ENCODE measurements at regions not wholly inside any gene's neighbourhood (a gene's known extent, or its start where the extent isn't known, plus 50 kb on each side); places are given as distances from the start of the nearest gene placed in this dataset.
A peak's percentile ranks its signal among the peaks of the same experiment; 100 is the strongest.
"Not testable (repeated sequence)": the region's sequence is repeated elsewhere in the genome, so short reads cannot be mapped to it uniquely, and the experiment has no call there.

- ATAC-seq (ENCODE audit: poor library complexity): no peak
- no peak for DNase-seq
- intact Hi-C loops (cut with DNase I): no loop called here
Measured at GRCh38 chr11:128046213-128046612, 541.1 kb downstream of the ETS1 start.

DNA sequence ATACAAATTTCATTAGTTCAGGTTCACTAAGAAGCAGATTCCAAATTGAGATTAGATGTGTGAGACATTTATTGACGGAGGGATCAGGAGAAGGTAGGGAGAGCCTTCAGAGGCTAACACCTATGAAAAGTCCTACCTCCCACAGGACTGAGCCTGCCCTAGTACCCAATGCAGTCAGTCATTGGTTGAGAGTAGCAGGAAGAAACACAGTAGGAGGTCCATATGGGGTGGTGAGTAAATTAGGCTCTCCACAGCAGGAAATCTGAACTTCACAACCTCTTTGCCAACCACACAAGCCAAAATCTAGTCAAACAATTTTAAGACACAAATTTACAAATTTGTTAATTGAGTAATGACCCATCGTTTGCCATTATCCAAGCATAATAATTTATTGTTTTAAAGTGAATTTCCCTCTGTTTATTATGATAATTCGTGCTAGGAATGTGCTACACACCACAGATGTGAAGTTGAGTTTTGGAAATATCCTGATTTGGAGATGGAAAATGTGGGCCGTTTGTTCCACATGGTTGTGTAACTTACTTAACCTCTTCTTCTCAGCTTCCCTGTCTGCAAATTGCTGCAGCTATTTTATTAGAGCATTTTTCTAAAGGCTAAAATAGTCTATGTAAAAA, 542.1 kb downstream of the ETS1 start:
- no peak for ATAC-seq (ENCODE audit: poor library complexity)
- no peak for DNase-seq
- intact Hi-C loops (cut with DNase I): no loop called here

- intact Hi-C loops (cut with DNase I): no loop called here
- no peak for DNase-seq
- ATAC-seq (ENCODE audit: poor library complexity): no peak
Measured at GRCh38 chr11:128042290-128042751, 545.0 kb downstream of the ETS1 start.

DNA sequence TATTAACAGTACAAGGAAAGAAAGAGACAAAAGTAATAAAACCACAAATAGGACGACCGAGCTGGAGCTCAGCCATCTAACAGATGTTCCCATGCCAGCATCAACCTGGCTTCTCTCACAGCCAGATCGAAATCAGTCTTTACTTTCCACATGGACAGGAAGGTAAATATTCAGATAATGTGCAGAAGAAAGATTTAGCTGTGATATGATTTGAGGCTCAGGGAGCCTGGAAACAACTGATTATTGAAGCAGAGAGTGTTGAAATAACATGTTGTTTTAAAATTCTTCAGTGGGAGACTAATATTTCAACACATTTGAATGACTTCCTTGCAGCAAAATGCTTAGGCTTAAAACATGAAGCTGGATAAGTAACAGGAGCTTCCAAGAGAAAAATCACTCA, 546.8 kb downstream of the ETS1 start:
- ATAC-seq (ENCODE audit: poor library complexity) (no peak), DNase-seq (no peak)
- intact Hi-C loops (cut with DNase I): no loop called here

DNA sequence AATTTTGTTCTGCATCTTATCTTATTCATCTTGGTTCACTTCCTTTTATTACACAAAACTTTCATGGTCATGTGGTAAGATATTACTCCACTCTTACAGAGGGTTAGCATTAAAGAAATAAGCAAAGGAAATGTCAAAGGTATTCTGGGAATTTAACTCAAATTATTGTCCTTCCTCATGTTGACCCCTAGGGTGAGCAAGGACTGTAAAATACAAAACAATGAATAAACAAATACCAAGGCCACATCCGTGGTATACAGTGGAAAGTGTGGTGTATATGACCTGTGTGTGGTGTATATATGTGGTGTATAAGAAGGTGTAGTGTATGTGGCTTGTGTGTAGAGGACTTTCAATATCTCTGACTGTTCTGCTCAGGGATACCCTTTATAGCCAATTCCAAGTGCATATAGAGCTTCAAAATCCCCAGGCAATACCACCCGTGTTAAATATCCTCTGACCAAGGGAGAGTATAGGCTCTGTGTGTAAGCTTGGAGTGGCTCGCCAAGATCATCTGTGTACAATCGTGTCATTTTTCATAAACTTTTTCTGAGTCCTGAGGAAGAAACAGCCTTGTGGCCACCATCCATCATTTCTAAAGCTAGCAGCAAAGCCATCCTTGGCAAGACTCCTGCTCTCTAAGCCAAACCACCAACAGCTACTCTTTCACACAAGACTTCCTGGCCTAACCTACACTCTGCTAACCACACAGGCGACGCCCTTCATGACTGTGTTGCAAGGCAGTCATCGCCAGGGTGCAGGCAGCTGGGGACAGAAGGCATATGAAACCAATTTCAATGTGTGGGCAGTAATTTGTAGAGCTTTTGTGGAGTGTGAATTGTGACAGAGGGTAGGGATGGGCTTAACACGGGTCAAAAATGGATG, 548.0 kb downstream of the ETS1 start:
- intact Hi-C loops (cut with DNase I): no loop called here
- peak; percentile 79 for ATAC-seq (ENCODE audit: poor library complexity)
- DNase-seq: peak; percentile 57

DNA sequence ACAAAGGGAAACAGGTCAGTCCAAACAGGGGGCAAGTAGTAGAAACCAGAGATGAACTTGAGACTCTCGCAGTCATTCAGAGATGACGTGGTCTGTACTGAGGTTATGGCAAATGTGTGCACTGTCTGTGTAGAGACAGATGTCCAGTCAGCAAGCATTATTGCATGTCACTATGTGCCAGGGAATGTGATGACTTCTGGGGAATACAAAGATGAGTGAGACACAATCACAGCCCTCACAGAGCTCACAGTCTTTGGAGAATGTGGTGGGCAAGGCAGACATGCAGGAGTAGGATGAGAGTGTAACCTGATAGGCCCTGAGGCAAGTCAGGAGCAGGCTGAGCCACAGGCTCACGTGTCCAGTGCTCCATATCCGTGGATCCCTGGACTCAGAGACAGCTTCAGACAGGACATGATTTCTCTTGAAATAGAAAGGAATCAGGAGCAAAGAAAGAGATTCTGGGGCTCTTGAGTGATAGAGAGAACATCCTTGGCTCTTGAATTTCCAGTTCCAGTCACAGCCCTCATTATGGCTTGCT, 550.7 kb downstream of the ETS1 start:
- intact Hi-C loops (cut with DNase I): no loop called here
- ATAC-seq (ENCODE audit: poor library complexity) (no peak), DNase-seq (no peak)

DNA sequence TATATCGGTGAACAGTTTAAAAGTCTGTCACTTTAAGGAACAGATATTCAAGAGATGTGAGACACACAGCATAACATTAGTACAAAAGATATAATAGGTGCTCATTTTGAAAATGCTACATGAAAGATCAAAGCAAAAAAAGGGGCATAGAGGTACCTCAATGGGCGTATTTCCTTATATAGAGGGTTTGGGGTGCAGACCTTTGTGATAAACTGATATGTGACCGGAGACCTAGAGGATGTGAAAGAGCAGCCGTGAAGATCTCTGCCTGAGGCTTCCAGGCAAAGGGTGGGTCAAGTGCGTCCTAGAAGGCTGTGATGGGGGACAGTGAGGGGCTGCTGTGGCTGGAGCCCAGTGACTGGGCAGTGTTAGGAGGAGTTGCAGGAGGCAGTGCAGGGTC, 551.4 kb downstream of the ETS1 start:
- intact Hi-C loops (cut with DNase I): no loop called here
- ATAC-seq (ENCODE audit: poor library complexity) (no peak), DNase-seq (no peak)

- ATAC-seq (ENCODE audit: poor library complexity): peak; percentile 56
- DNase-seq: peak; percentile 32
- intact Hi-C loops (cut with DNase I): not testable (repeated sequence)
Measured at GRCh38 chr11:128031538-128032134, 555.7 kb downstream of the ETS1 start.

- no peak for ATAC-seq (ENCODE audit: poor library complexity)
- DNase-seq: no peak
- intact Hi-C loops (cut with DNase I): no loop called here
Measured at GRCh38 chr11:128029219-128029722, 558.1 kb downstream of the ETS1 start.

DNA sequence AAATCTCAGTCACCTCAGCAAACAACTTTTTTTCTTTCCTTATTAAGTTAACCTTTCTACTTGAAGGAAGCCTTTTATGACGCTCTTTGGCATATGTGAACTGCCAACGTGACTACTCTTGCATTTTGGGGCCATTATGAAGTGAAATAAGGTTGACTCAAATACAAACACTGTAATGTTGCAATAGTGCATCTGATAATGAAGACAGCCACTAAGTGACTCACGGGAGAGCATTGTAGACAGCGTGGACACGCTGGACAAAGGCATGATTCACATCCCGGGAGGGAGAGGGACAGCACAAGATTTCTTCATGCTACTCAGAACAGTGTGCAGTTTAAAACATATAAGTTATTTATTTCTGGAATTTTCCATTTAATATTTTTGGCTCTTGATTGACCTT, 560.8 kb downstream of the ETS1 start:
- ATAC-seq (ENCODE audit: poor library complexity): no peak
- no peak for DNase-seq
- intact Hi-C loops (cut with DNase I): no loop called here

DNA sequence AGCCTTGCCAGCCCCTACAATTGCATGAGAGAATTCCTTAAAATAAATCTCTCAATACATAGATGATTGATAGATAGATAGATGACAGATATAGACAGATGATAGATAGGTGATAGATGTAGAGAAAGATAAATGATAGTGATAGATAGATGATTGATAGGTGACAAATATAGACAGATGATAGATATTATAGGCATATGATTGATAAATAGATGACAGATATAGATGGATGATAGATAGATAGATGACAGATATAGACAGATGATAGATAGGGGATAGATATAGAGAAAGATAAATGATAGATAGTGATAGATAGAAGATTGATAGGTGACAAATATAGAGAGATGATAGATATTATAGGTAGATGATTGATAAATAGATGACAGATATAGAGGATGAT, 564.6 kb downstream of the ETS1 start:
- ATAC-seq (ENCODE audit: poor library complexity): no peak
- intact Hi-C loops (cut with DNase I): no loop called here

GRCh38 chr11:128022007-128022368, 565.4 kb downstream of the ETS1 start:
- ATAC-seq (ENCODE audit: poor library complexity): no peak
- no peak for DNase-seq
- intact Hi-C loops (cut with DNase I): no loop called here

More for the DNA sequence above, 564.6 kb downstream of the ETS1 start:
- no peak for DNase-seq

GRCh38 chr11:128021349-128022006, 565.9 kb downstream of the ETS1 start:
- ATAC-seq (ENCODE audit: poor library complexity) (no peak), DNase-seq (no peak)
- intact Hi-C loops (cut with DNase I): no loop called here

GRCh38 chr11:128018692-128019091, 568.7 kb downstream of the ETS1 start:
- intact Hi-C loops (cut with DNase I): no loop called here
- ATAC-seq (ENCODE audit: poor library complexity): no peak
- no peak for DNase-seq

DNA sequence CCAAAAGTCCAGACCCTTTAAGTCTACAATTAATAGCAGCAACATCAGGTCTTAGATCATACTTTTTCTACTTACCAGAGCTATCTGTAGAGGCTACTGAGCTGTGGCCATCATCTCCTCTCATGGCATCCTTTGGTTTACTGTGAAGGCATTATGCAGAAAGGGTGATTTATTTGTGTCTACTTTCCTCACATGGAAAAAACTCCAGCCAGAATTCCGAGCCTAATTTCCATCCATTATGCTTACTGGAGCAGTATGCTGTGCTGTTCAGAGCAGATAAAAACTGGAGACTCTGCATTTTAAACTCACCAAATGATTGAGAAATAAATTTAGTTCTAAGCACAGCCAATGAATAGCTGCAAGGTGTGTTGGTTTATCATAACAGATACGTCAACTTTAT, 581.8 kb downstream of the ETS1 start:
- ATAC-seq (ENCODE audit: poor library complexity): no peak
- DNase-seq: no peak
- intact Hi-C loops (cut with DNase I): no loop called here

GRCh38 chr11:127998421-127998820, 588.9 kb downstream of the ETS1 start:
- intact Hi-C loops (cut with DNase I): no loop called here
- DNase-seq (no peak), ATAC-seq (ENCODE audit: poor library complexity) (no peak)

DNA sequence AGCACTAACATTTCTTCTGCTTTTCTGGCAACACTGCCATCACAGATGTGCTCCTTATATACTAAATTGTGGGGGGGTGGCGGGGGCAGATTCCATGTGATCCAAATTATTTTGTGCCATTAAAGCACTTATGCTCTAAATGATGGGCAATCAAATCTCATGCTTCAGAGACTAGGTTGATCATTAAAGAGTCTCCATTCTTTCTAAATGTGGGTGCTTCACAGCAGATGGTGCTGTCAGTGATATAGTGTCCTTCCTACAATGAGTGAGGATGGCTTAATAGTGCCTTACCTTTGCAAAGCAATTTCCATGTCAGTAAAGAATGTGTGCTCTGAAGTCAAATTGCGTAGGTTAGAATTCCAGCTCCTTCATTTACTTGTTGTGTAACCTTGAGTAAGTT, 589.8 kb downstream of the ETS1 start:
- intact Hi-C loops (cut with DNase I): no loop called here
- no peak for ATAC-seq (ENCODE audit: poor library complexity)
- DNase-seq: no peak

GRCh38 chr11:127996825-127997224, 590.5 kb downstream of the ETS1 start:
- no peak for ATAC-seq (ENCODE audit: poor library complexity)
- intact Hi-C loops (cut with DNase I): no loop called here

DNA sequence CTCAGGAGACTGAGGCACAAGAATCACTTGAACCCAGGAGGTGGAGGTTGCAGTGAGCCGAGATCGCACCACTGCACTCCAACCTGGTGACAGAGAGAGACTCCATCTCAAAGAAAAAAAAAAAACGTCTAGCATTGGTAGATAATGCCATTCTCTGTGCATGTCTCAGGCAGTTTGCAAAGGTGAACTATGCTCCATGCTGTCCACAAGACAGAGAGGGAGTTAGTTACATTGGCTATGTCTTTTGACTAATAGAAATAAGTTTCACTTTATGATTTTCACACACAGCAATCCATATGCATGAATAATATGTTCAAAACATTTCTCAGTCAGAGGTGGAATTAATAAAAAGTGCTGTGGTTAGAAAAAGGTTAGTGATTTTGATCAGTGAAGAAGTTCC, 591.4 kb downstream of the ETS1 start:
- intact Hi-C loops (cut with DNase I): no loop called here

More at GRCh38 chr11:127996825-127997224, 590.5 kb downstream of the ETS1 start:
- DNase-seq: no peak

More for the DNA sequence above, 591.4 kb downstream of the ETS1 start:
- ATAC-seq (ENCODE audit: poor library complexity) (no peak), DNase-seq (no peak)
